ENCODE measurements at regions not wholly inside any gene's neighbourhood (a gene's known extent, or its start where the extent isn't known, plus 50 kb on each side); places are given as distances from the start of the nearest gene placed in this dataset.
A peak's percentile ranks its signal among the peaks of the same experiment; 100 is the strongest.

GRCh38 chr2:220226076-220226475 lies 598.6 kb downstream of the SLC4A3 start:
- no peak for TF ChIP-seq CTCF (conservative IDR thresholded peaks at IDR 0.05; ENCODE audit: low read depth, low read length)
- no peak for DNase-seq (ENCODE audit: low read depth)
- no peak overlapping the region for H3K4me3 ChIP-seq (ENCODE audit: low read depth, low read length)

GRCh38 chr2:220226546-220226945 lies 599.1 kb downstream of the SLC4A3 start:
- no peak overlapping the region for H3K4me3 ChIP-seq (ENCODE audit: low read depth, low read length)
- no peak for DNase-seq (ENCODE audit: low read depth)
- no peak for TF ChIP-seq CTCF (conservative IDR thresholded peaks at IDR 0.05; ENCODE audit: low read depth, low read length)

GRCh38 chr2:220227266-220227920 lies 600.0 kb downstream of the SLC4A3 start:
- TF ChIP-seq CTCF (conservative IDR thresholded peaks at IDR 0.05; ENCODE audit: low read depth, low read length): no peak
- DNase-seq (ENCODE audit: low read depth): no peak
- H3K4me3 ChIP-seq (ENCODE audit: low read depth, low read length): no peak overlapping the region

- no peak for TF ChIP-seq CTCF (conservative IDR thresholded peaks at IDR 0.05; ENCODE audit: low read depth, low read length)
- DNase-seq (ENCODE audit: low read depth): peak; percentile 88
- no peak overlapping the region for H3K4me3 ChIP-seq (ENCODE audit: low read depth, low read length)
Measured at GRCh38 chr2:220228310-220229006, 601.0 kb downstream of the SLC4A3 start.

- DNase-seq (ENCODE audit: low read depth): no peak
- H3K4me3 ChIP-seq (ENCODE audit: low read depth, low read length): no peak overlapping the region
- TF ChIP-seq CTCF (conservative IDR thresholded peaks at IDR 0.05; ENCODE audit: low read depth, low read length): no peak
Measured at GRCh38 chr2:220240641-220241040, 613.2 kb downstream of the SLC4A3 start.

GRCh38 chr2:220241423-220241822 lies 614.0 kb downstream of the SLC4A3 start:
- DNase-seq (ENCODE audit: low read depth): no peak
- no peak overlapping the region for H3K4me3 ChIP-seq (ENCODE audit: low read depth, low read length)
- no peak for TF ChIP-seq CTCF (conservative IDR thresholded peaks at IDR 0.05; ENCODE audit: low read depth, low read length)

- TF ChIP-seq CTCF (conservative IDR thresholded peaks at IDR 0.05; ENCODE audit: low read depth, low read length): no peak
- DNase-seq (ENCODE audit: low read depth): no peak
- no peak overlapping the region for H3K4me3 ChIP-seq (ENCODE audit: low read depth, low read length)
Measured at GRCh38 chr2:220243571-220243970, 616.1 kb downstream of the SLC4A3 start.
